IMR-90 (cell line): ENCODE measurements at regions not wholly inside any gene's neighbourhood (a gene's known extent, or its start where the extent isn't known, plus 50 kb on each side); places are given as distances from the start of the nearest gene placed in this dataset.

ENCODE experiments used
- ATAC-seq: fragments of 200-7000 bp; cut with Tn5 transposase; 2 replicates; pipeline ENCODE4 v1.9.1; 2020; ENCODE audit warnings: low read depth, mild to moderate bottlenecking, moderate library complexity
- BruUV-seq: library from RNA; stranded (reverse); fragments of 400-500 nt; replicated peaks from 2 replicates; lab custom pipeline; 2021; lab: Mats Ljungman, UMichigan
- CTCF ChIA-PET: fragments of 300-600 bp; formaldehyde crosslinking; extraction: SDS; loops from one replicate; lab custom pipeline; 2021; ENCODE audit warnings: antibody characterized with exemption; lab: Yijun Ruan, JAX
- POLR2A ChIA-PET: fragments of 300-600 bp; sonication (Branson Sonifier 250); formaldehyde crosslinking; loops from one replicate; lab custom pipeline; 2022; ENCODE audit warnings: antibody characterized with exemption; ENCODE audit not compliant: unreplicated experiment; lab: Charles Lee
- DNase-seq: peaks from one replicate; pipeline ENCODE4 v3.0.0; 2013
- H2AFZ ChIP-seq: replicated peaks from 2 replicates; pipeline ENCODE3; 2013; ENCODE audit warnings: low read length, mild to moderate bottlenecking; ENCODE audit not compliant: poor library complexity
- H2AK5ac ChIP-seq: 2 replicates; pipeline ENCODE4 v1.6.1; 2013; ENCODE audit warnings: low read depth, low read length, inconsistent platforms
- H2AK9ac ChIP-seq: replicated peaks from 2 replicates; pipeline ENCODE3; 2013; ENCODE audit warnings: mild to moderate bottlenecking, low read depth, low read length, moderate library complexity; ENCODE audit not compliant: poor library complexity
- H2BK120ac ChIP-seq: 2 replicates; pipeline ENCODE4 v1.6.1; 2013; ENCODE audit warnings: low read depth, low read length, inconsistent platforms
- H2BK15ac ChIP-seq: 3 replicates; pipeline ENCODE4 v1.6.1; 2013; ENCODE audit warnings: low read depth, low read length, inconsistent platforms
- H2BK20ac ChIP-seq: 2 replicates; pipeline ENCODE4 v1.6.1; 2013; ENCODE audit warnings: low read depth, mild to moderate bottlenecking, inconsistent platforms, low read length, moderate library complexity
- H2BK5ac ChIP-seq: 2 replicates; pipeline ENCODE4 v1.6.1; 2013; ENCODE audit warnings: mild to moderate bottlenecking, low read depth, low read length, inconsistent platforms; ENCODE audit not compliant: poor library complexity, severe bottlenecking
- H3K14ac ChIP-seq: replicated peaks from 2 replicates; pipeline ENCODE4 v1.6.1; 2013; ENCODE audit warnings: low read depth, low read length, inconsistent platforms
- H3K18ac ChIP-seq: 2 replicates; pipeline ENCODE4 v1.6.1; 2013; ENCODE audit warnings: low read depth, low read length, control low read depth
- H3K23ac ChIP-seq: 2 replicates; pipeline ENCODE4 v1.6.1; 2013; ENCODE audit warnings: low read depth, low read length, inconsistent platforms
- H3K27ac ChIP-seq: 2 replicates; pipeline ENCODE4 v1.5.1; 2013; ENCODE audit warnings: mild to moderate bottlenecking, control low read depth, low read length; ENCODE audit not compliant: insufficient read depth
- H3K27me3 ChIP-seq: 2 replicates; pipeline ENCODE4 v1.6.1; 2013; ENCODE audit warnings: low read length; ENCODE audit not compliant: control insufficient read depth, insufficient read depth
- H3K36me3 ChIP-seq: 2 replicates; pipeline ENCODE4 v1.6.1; 2013; ENCODE audit warnings: low read length, mixed read lengths; ENCODE audit not compliant: control insufficient read depth, insufficient read depth
- H3K4ac ChIP-seq: 2 replicates; pipeline ENCODE4 v1.6.1; 2013; ENCODE audit warnings: low read depth, low read length, inconsistent platforms
- H3K4me1 ChIP-seq: 2 replicates; pipeline ENCODE4 v1.6.1; 2013; ENCODE audit warnings: low read length, mixed read lengths; ENCODE audit not compliant: control insufficient read depth, insufficient read depth
- H3K4me2 ChIP-seq: 2 replicates; pipeline ENCODE4 v1.6.1; 2013; ENCODE audit warnings: low read depth, mild to moderate bottlenecking, control low read depth, low read length, moderate library complexity
- H3K4me3 ChIP-seq: 2 replicates; pipeline ENCODE4 v1.5.1; 2013; ENCODE audit warnings: low read depth, mild to moderate bottlenecking, control low read depth, low read length, moderate library complexity; ENCODE audit not compliant: insufficient read depth
- H3K56ac ChIP-seq: 2 replicates; pipeline ENCODE4 v1.6.1; 2013; ENCODE audit warnings: low read length, inconsistent platforms; ENCODE audit not compliant: insufficient read depth; ENCODE audit errors: extremely low read depth
- H3K79me1 ChIP-seq, 2 experiments: 2 replicates each; pipeline ENCODE4 v1.6.1; 2013; ENCODE audit warnings: low read length in 2 of 2, inconsistent platforms in 1 of 2, low read depth in 1 of 2
- H3K9ac ChIP-seq: 2 replicates; pipeline ENCODE4 v1.6.1; 2013; ENCODE audit warnings: low read depth, low read length, control low read depth
- H3K9me1 ChIP-seq: 2 replicates; pipeline ENCODE4 v1.6.1; 2013; ENCODE audit warnings: low read length, inconsistent platforms; ENCODE audit not compliant: insufficient read depth
- H3K9me3 ChIP-seq: 2 replicates; pipeline ENCODE4 v1.6.1; 2013; ENCODE audit warnings: low read length; ENCODE audit not compliant: control insufficient read depth, insufficient read depth
- H4K20me1 ChIP-seq: 2 replicates; pipeline ENCODE4 v1.6.1; 2013; ENCODE audit warnings: low read length, inconsistent platforms; ENCODE audit not compliant: insufficient read depth
- H4K5ac ChIP-seq: 2 replicates; pipeline ENCODE4 v1.6.1; 2013; ENCODE audit warnings: mild to moderate bottlenecking, low read depth, low read length, control low read depth
- H4K8ac ChIP-seq, 2 experiments: 2 replicates each; pipeline ENCODE4 v1.6.1; 2013; ENCODE audit warnings: low read depth in 2 of 2, low read length in 2 of 2, control low read depth in 1 of 2, inconsistent platforms in 1 of 2
- H4K91ac ChIP-seq: 2 replicates; pipeline ENCODE4 v1.6.1; 2013; ENCODE audit warnings: low read depth, low read length, inconsistent platforms; ENCODE audit not compliant: insufficient read depth
- BHLHE40 ChIP-seq: fragments of 150-350 bp; IDR thresholded peaks from 2 replicates; pipeline ENCODE4 v1.6.1; 2016; ENCODE audit warnings: mild to moderate bottlenecking, low read depth, low read length
- CEBPB ChIP-seq: IDR thresholded peaks from 2 replicates; pipeline ENCODE4 v1.6.1; 2012; ENCODE audit warnings: low read depth, low read length, improper control_type of control experiment
- MAFK ChIP-seq: IDR thresholded peaks from 2 replicates; pipeline ENCODE4 v1.6.1; 2012; ENCODE audit warnings: low read depth, low read length, improper control_type of control experiment
- WGBS, 2 experiments: methylation state at CpG; one replicate each; pipeline versions ENCODE4 v1.1.5 to v1.1.7; 2013; ENCODE audit warnings: missing lambda C conversion rate in 2 of 2; ENCODE audit not compliant: insufficient read length in 1 of 2; ENCODE audit errors: extremely low coverage in 2 of 2; 5-methylcytosine and 5-hydroxymethylcytosine counted together
- dilution Hi-C: fragments of 300-500 bp; cut with HindIII; formaldehyde crosslinking; loops from one replicate; pipeline ENCODE4 v1.14.3; 2018; ENCODE audit warnings: low sequenced_read_pairs; ENCODE audit not compliant: unreplicated experiment
- in situ Hi-C: fragments of 300-500 bp; cut with MboI; formaldehyde crosslinking; loops from 3 replicates; pipeline ENCODE4 v1.14.3; 2019; ENCODE audit warnings: low sequenced_read_pairs, inconsistent platforms, mixed read lengths
- intact Hi-C: fragments of 100-400 bp; cut with micrococcal nuclease; formaldehyde crosslinking; loops from 2 replicates; pipeline ENCODE4 v1.10.0; 2022

- intact Hi-C loops: no loop called here
Measured at GRCh38 chr10:33657154-33657908, 322.9 kb upstream of the NRP1 start.

More at GRCh38 chr10:33657154-33657908, 322.9 kb upstream of the NRP1 start:
- CTCF ChIA-PET: interaction anchor here (0.5 kb wide), 1 partner anchor 78 kb away, joined by 3 read pairs; no protein-coding TSS in a partner anchor
- Histone ChIP-seq H3K27me3 (peaks cover 2% of the 10 kb centered on the region; the same call in 1 of the 2 replicates), H3K4ac (no peak overlapping the region), H2BK120ac (no peak overlapping the region), H3K36me3 (no peaks in the 10 kb centered on the region), H2BK20ac (no peak overlapping the region), H3K9me1 (no peaks in the 10 kb centered on the region), H2AFZ (no peak overlapping the region), H3K23ac (no peak overlapping the region), H3K14ac (no peak overlapping the region), H3K56ac (no peak overlapping the region), H3K18ac (no peak overlapping the region), H4K20me1 (no peaks in the 10 kb centered on the region), H3K4me2 (no peak overlapping the region), H3K4me1 (peaks cover 4% of the 10 kb centered on the region), H2BK15ac (no peak overlapping the region), H3K79me1 (no peaks in the 10 kb centered on the region), H3K9me3 (peaks cover 3% of the 10 kb centered on the region; the same call in 1 of the 2 replicates), H2AK9ac (no peak overlapping the region), H2BK5ac (no peak overlapping the region), H3K27ac (no peak overlapping the region), H3K4me3 (no peak overlapping the region), H3K9ac (no peak overlapping the region), H4K91ac (no peak overlapping the region), H2AK5ac (no peak overlapping the region), H4K8ac (no peak overlapping the region), H4K5ac (no peak overlapping the region)
- TF ChIP-seq MAFK (no peak), BHLHE40 (no peak), CEBPB (no peak)
- WGBS, 2 experiments: 63% methylated on average over 3 of the region's 6 CpGs; no CpG with 5 or more reads in 1 of the 2 experiments
- in situ Hi-C loops (no loop called here), dilution Hi-C loops (no loop called here)
- peak; percentile 31 for DNase-seq
- no peak for ATAC-seq
- no TSS peak for BruUV-seq
- POLR2A ChIA-PET: no interaction called here
